Neural cell (in vitro differentiated cells): ENCODE measurements at regions not wholly inside any gene's neighbourhood (a gene's known extent, or its start where the extent isn't known, plus 50 kb on each side); places are given as distances from the start of the nearest gene placed in this dataset.

ENCODE experiments used
- EP300 ChIP-seq: fragments of 450-650 bp; conservative IDR thresholded peaks from 2 replicates; pipeline ENCODE4 v1.6.1; 2014; ENCODE audit warnings: antibody characterized with exemption, mild to moderate bottlenecking, moderate library complexity; ENCODE audit not compliant: poor library complexity, severe bottlenecking
- EZH2 ChIP-seq: fragments of 200-600, 300-800 bp; shearing (Covaris generic), sonication (generic); IDR thresholded peaks from 2 replicates; pipeline ENCODE4 v1.6.1; 2014; ENCODE audit warnings: antibody characterized with exemption, low read length, borderline replicate concordance, mild to moderate bottlenecking; ENCODE audit not compliant: insufficient read depth, poor library complexity, severe bottlenecking
- MXI1 ChIP-seq: fragments of 450-650 bp; conservative IDR thresholded peaks from 2 replicates; pipeline ENCODE4 v1.6.1; 2014; ENCODE audit warnings: antibody characterized with exemption, mild to moderate bottlenecking; ENCODE audit not compliant: poor library complexity, severe bottlenecking
- TAF1 ChIP-seq: IDR thresholded peaks from 2 replicates; pipeline ENCODE4 v1.6.1; 2012; ENCODE audit warnings: low read depth
- TF ChIP-seq, protein P1 (sequence below): fragments of 450-650 bp; IDR thresholded peaks from 2 replicates; pipeline ENCODE4 v1.5.1; 2014; ENCODE audit warnings: antibody characterized with exemption, mild to moderate bottlenecking, moderate library complexity; ENCODE audit not compliant: poor library complexity, severe bottlenecking

DNA sequence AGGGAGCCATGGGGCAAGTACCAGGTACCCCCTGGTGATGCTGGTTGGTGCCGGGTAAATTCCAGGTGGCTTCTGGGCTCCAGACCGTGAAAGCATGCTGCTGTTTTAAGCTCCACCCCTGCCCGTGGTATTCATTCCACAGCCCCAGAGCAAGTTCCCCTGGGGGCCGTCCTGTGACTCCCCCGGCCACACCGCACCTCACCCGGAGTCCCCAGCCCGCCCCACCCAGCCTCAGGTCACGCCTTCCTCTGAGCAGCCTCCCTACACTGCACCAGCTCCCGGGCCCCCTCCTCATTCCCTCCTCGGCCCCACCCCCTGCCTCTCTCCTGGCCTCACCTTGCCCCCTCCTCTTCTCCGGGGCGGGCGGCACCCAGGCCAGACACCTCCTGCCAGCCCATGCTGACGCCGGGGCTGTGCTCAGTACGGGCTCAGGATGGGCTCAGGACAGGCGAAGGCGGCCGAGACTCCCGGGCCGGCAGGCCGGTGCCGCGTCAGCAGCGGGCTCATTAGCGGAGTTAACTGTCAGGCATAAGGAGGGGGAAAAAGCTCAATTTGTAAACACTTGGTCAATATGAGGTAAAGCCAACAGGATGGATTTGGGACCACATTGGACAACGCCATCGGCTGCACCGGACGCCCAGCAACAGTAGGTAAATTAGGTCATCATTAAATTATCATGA lies 127.4 kb downstream of the FAM53A start:
- TF ChIP-seq, protein P1, sequence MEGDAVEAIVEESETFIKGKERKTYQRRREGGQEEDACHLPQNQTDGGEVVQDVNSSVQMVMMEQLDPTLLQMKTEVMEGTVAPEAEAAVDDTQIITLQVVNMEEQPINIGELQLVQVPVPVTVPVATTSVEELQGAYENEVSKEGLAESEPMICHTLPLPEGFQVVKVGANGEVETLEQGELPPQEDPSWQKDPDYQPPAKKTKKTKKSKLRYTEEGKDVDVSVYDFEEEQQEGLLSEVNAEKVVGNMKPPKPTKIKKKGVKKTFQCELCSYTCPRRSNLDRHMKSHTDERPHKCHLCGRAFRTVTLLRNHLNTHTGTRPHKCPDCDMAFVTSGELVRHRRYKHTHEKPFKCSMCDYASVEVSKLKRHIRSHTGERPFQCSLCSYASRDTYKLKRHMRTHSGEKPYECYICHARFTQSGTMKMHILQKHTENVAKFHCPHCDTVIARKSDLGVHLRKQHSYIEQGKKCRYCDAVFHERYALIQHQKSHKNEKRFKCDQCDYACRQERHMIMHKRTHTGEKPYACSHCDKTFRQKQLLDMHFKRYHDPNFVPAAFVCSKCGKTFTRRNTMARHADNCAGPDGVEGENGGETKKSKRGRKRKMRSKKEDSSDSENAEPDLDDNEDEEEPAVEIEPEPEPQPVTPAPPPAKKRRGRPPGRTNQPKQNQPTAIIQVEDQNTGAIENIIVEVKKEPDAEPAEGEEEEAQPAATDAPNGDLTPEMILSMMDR = no peak
- TF ChIP-seq EP300 = no peak
- no peak for TF ChIP-seq EZH2
- TF ChIP-seq TAF1 = no peak
- no peak for TF ChIP-seq MXI1
